H1 (cell line): ENCODE measurements at regions not wholly inside any gene's neighbourhood (a gene's known extent, or its start where the extent isn't known, plus 50 kb on each side); places are given as distances from the start of the nearest gene placed in this dataset.

Experiments used
- CTCF ChIA-PET: fragments of 300-600 bp; sonication (Branson Sonifier 250); formaldehyde crosslinking; loops from one replicate; lab custom pipeline; 2021; ENCODE audit not compliant: partially characterized antibody; lab: Charles Lee
- POLR2A ChIA-PET: fragments of 300-600 bp; sonication (Branson Sonifier 250); formaldehyde crosslinking; loops from one replicate; lab custom pipeline; 2021; ENCODE audit warnings: inconsistent platforms; ENCODE audit not compliant: partially characterized antibody; lab: Charles Lee
- DNase-seq, 2 experiments: peaks; one replicate each; pipeline versions ENCODE4 v3.0.0 to v3.0.0-alpha.2; 2010 to 2022; ENCODE audit warnings: low spot score in 2 of 2, low read depth in 1 of 2, mixed read lengths in 1 of 2
- FAIRE-seq: peaks from 2 replicates; lab custom pipeline; 2011; peaks lifted over from hg19 to GRCh38; lab: Jason Lieb, UNC
- H2AFZ ChIP-seq: 2 replicates; pipeline ENCODE4 v1.8.1; 2012; ENCODE audit warnings: low read length, inconsistent platforms
- H2AK5ac ChIP-seq: 2 replicates; pipeline ENCODE4 v1.6.1; 2013; ENCODE audit warnings: low read depth, low read length
- H2BK120ac ChIP-seq: replicated peaks from 2 replicates; pipeline ENCODE3; 2013; ENCODE audit warnings: low read depth, low read length, inconsistent platforms
- H2BK12ac ChIP-seq: 2 replicates; pipeline ENCODE4 v1.6.1; 2013; ENCODE audit warnings: low read depth, low read length
- H2BK15ac ChIP-seq: 2 replicates; pipeline ENCODE4 v1.6.1; 2013; ENCODE audit warnings: low read length
- H2BK20ac ChIP-seq: 2 replicates; pipeline ENCODE4 v1.6.1; 2013; ENCODE audit warnings: low read length
- H2BK5ac ChIP-seq: 2 replicates; pipeline ENCODE4 v1.6.1; 2013; ENCODE audit warnings: low read depth, low read length
- H3K14ac ChIP-seq: 2 replicates; pipeline ENCODE4 v1.6.1; 2013; ENCODE audit warnings: inconsistent platforms; ENCODE audit not compliant: insufficient read length
- H3K18ac ChIP-seq: 2 replicates; pipeline ENCODE4 v1.6.1; 2013; ENCODE audit warnings: low read length; ENCODE audit errors: extremely low read depth
- H3K23ac ChIP-seq: 2 replicates; pipeline ENCODE4 v1.6.1; 2013; ENCODE audit warnings: inconsistent platforms; ENCODE audit not compliant: insufficient read length
- H3K23me2 ChIP-seq: 2 replicates; pipeline ENCODE4 v1.6.1; 2013; ENCODE audit warnings: low read depth, low read length
- H3K27ac ChIP-seq: 2 replicates; pipeline ENCODE4 v1.6.1; 2011; ENCODE audit warnings: low read depth, low read length, inconsistent platforms
- H3K27me3 ChIP-seq, 4 experiments: replicated peaks in 1 of 4; 1 replicate in 1 of 4; 2 replicates in 3 of 4; pipeline versions ENCODE4 v1.6.1 to v1.8.1; 2011 to 2013; ENCODE audit warnings: low read length in 3 of 4, mild to moderate bottlenecking in 3 of 4, inconsistent platforms in 2 of 4, mixed read lengths in 2 of 4, moderate library complexity in 1 of 4; ENCODE audit not compliant: control insufficient read depth in 3 of 4, insufficient read depth in 3 of 4; ENCODE audit errors: extremely low read depth in 1 of 4
- H3K36me3 ChIP-seq, 4 experiments: 2 replicates each; pipeline versions ENCODE4 v1.6.1 to v1.8.1; 2011 to 2013; ENCODE audit warnings: mild to moderate bottlenecking in 4 of 4, low read length in 3 of 4, moderate library complexity in 2 of 4, control low read depth in 1 of 4, inconsistent platforms in 1 of 4; ENCODE audit not compliant: insufficient read depth in 4 of 4, control insufficient read depth in 2 of 4
- H3K4ac ChIP-seq: replicated peaks from 2 replicates; pipeline ENCODE3; 2013; ENCODE audit warnings: low read length, low read depth, mixed read lengths, inconsistent platforms; ENCODE audit not compliant: insufficient read length
- H3K4me1 ChIP-seq, 4 experiments: replicated peaks in 1 of 4; 1 replicate in 1 of 4; 2 replicates in 3 of 4; pipeline versions ENCODE4 v1.6.1 to v1.8.1; 2011 to 2013; ENCODE audit warnings: low read length in 3 of 4, inconsistent platforms in 2 of 4, mixed read lengths in 1 of 4; ENCODE audit not compliant: insufficient read depth in 4 of 4, control insufficient read depth in 3 of 4
- H3K4me2 ChIP-seq, 2 experiments: 2 replicates each; pipeline versions ENCODE4 v1.6.1 to v1.8.1; 2011 to 2013; ENCODE audit warnings: low read depth in 2 of 2, low read length in 2 of 2, control low read depth in 1 of 2, inconsistent platforms in 1 of 2, mild to moderate bottlenecking in 1 of 2; ENCODE audit not compliant: insufficient read depth in 1 of 2
- H3K4me3 ChIP-seq, 4 experiments: fragments of 200-600, 300-600 bp in 1 of 4; sonication (generic), shearing (Covaris generic), sonication (Bioruptor Twin) in 1 of 4; 2 replicates each; pipeline versions ENCODE4 v1.5.1 to v1.8.1; 2011 to 2016; ENCODE audit warnings: low read length in 4 of 4, low read depth in 3 of 4, control low read depth in 2 of 4, inconsistent platforms in 2 of 4, mild to moderate bottlenecking in 2 of 4, mixed read lengths in 1 of 4, moderate library complexity in 1 of 4; ENCODE audit not compliant: insufficient read depth in 2 of 4; ENCODE audit errors: extremely low read depth in 1 of 4
- H3K56ac ChIP-seq: replicated peaks from 2 replicates; pipeline ENCODE3; 2013; ENCODE audit warnings: low read depth, mild to moderate bottlenecking, mixed read lengths, low read length, inconsistent platforms; ENCODE audit not compliant: insufficient read length
- H3K79me1 ChIP-seq: 2 replicates; pipeline ENCODE4 v1.6.1; 2013; ENCODE audit warnings: low read depth, low read length, control low read depth
- H3K79me2 ChIP-seq, 2 experiments: 2 replicates each; pipeline versions ENCODE4 v1.6.1 to v1.8.1; 2012 to 2013; ENCODE audit warnings: low read length in 2 of 2, mild to moderate bottlenecking in 2 of 2, inconsistent platforms in 1 of 2; ENCODE audit not compliant: insufficient read depth in 2 of 2, control insufficient read depth in 1 of 2
- H3K9ac ChIP-seq, 4 experiments: replicated peaks in 1 of 4; 1 replicate in 1 of 4; 2 replicates in 3 of 4; pipeline versions ENCODE4 v1.6.1 to v1.8.1; 2011 to 2013; ENCODE audit warnings: low read depth in 3 of 4, low read length in 3 of 4, control low read depth in 2 of 4, mild to moderate bottlenecking in 2 of 4, moderate library complexity in 2 of 4, inconsistent platforms in 1 of 4; ENCODE audit errors: extremely low read depth in 1 of 4
- H3K9me3 ChIP-seq, 2 experiments: 2 replicates each; pipeline versions ENCODE4 v1.6.1 to v1.8.1; 2012 to 2013; ENCODE audit warnings: mild to moderate bottlenecking in 2 of 2, moderate library complexity in 2 of 2, control low read depth in 1 of 2, inconsistent platforms in 1 of 2, low read depth in 1 of 2, low read length in 1 of 2, mixed read lengths in 1 of 2; ENCODE audit not compliant: insufficient read depth in 2 of 2
- H4K20me1 ChIP-seq, 2 experiments: replicated peaks in 1 of 2; 2 replicates each; pipeline versions ENCODE3 to v1.8.1; 2011 to 2013; ENCODE audit warnings: inconsistent platforms in 2 of 2, low read length in 2 of 2, mild to moderate bottlenecking in 1 of 2; ENCODE audit not compliant: insufficient read depth in 2 of 2, control insufficient read depth in 1 of 2
- H4K5ac ChIP-seq: 2 replicates; pipeline ENCODE4 v1.6.1; 2013; ENCODE audit warnings: low read length, low read depth, mixed read lengths, inconsistent platforms; ENCODE audit not compliant: insufficient read length
- H4K8ac ChIP-seq: 2 replicates; pipeline ENCODE4 v1.8.0; 2013; ENCODE audit warnings: mild to moderate bottlenecking, moderate library complexity, low read length, inconsistent platforms; ENCODE audit not compliant: insufficient read depth; ENCODE audit errors: extremely low read depth
- H4K91ac ChIP-seq: replicated peaks from 2 replicates; pipeline ENCODE3; 2013; ENCODE audit warnings: low read length, mixed read lengths, inconsistent platforms; ENCODE audit not compliant: insufficient read length
- CEBPB ChIP-seq: IDR thresholded peaks from 2 replicates; pipeline ENCODE4 v1.6.1; 2012; ENCODE audit warnings: low read depth, low read length
- E2F6 ChIP-seq: IDR thresholded peaks from 2 replicates; pipeline ENCODE4 v1.6.1; 2012; ENCODE audit warnings: inconsistent platforms
- FOSL1 ChIP-seq: IDR thresholded peaks from 2 replicates; pipeline ENCODE4 v1.6.1; 2011; ENCODE audit warnings: mild to moderate bottlenecking, low read depth, low read length, moderate library complexity; ENCODE audit not compliant: insufficient read depth
- GABPA ChIP-seq: IDR thresholded peaks from 2 replicates; pipeline ENCODE4 v1.6.1; 2011; ENCODE audit warnings: mild to moderate bottlenecking, low read length, moderate library complexity, borderline replicate concordance; ENCODE audit not compliant: insufficient read depth
- JUN ChIP-seq: IDR thresholded peaks from 2 replicates; pipeline ENCODE4 v1.6.1; 2011; ENCODE audit warnings: low read depth, mild to moderate bottlenecking, improper control_type of control experiment, low read length
- RAD21 ChIP-seq, 2 experiments: IDR thresholded peaks in 1 of 2; conservative IDR thresholded peaks in 1 of 2; 2 replicates each; pipeline ENCODE4 v1.6.1; 2011; ENCODE audit warnings: low read depth in 2 of 2, low read length in 2 of 2, improper control_type of control experiment in 1 of 2, inconsistent platforms in 1 of 2, mild to moderate bottlenecking in 1 of 2, moderate library complexity in 1 of 2
- RFX5 ChIP-seq: IDR thresholded peaks from 2 replicates; pipeline ENCODE4 v1.6.1; 2011; ENCODE audit warnings: low read depth, low read length, improper control_type of control experiment, borderline replicate concordance
- SAP30 ChIP-seq: fragments of 300-600 bp; sonication (generic); IDR thresholded peaks from 2 replicates; pipeline ENCODE4 v1.7.1; 2012; ENCODE audit warnings: low read length, moderate library complexity, mild to moderate bottlenecking, inconsistent platforms; ENCODE audit not compliant: insufficient read depth, insufficient replicate concordance
- SIN3A ChIP-seq, 2 experiments: IDR thresholded peaks in 1 of 2; conservative IDR thresholded peaks in 1 of 2; 2 replicates each; pipeline ENCODE4 v1.6.1; 2011 to 2012; ENCODE audit warnings: low read length in 2 of 2, improper control_type of control experiment in 1 of 2, low read depth in 1 of 2, mild to moderate bottlenecking in 1 of 2
- USF2 ChIP-seq: IDR thresholded peaks from 2 replicates; pipeline ENCODE4 v1.6.1; 2011; ENCODE audit warnings: low read length, improper control_type of control experiment
- ZNF274 ChIP-seq: IDR thresholded peaks from 2 replicates; pipeline ENCODE4 v1.7.0; 2012; ENCODE audit warnings: low read length, borderline replicate concordance; ENCODE audit errors: extremely low read depth
- WGBS, 2 experiments: shearing (Covaris generic) in 1 of 2; methylation state at CpG; one replicate each; pipeline versions ENCODE4 v1.1.6 to v1.1.7; 2013 to 2015; ENCODE audit warnings: low lambda C conversion rate in 2 of 2, mixed read lengths in 2 of 2, inconsistent platforms in 1 of 2, low coverage in 1 of 2, missing lambda C conversion rate in 1 of 2; ENCODE audit not compliant: insufficient replicate concordance in 2 of 2, insufficient coverage in 1 of 2, insufficient read length in 1 of 2; ENCODE audit errors: extremely low coverage in 1 of 2, missing lambda C conversion rate in 1 of 2; 5-methylcytosine and 5-hydroxymethylcytosine counted together

DNA sequence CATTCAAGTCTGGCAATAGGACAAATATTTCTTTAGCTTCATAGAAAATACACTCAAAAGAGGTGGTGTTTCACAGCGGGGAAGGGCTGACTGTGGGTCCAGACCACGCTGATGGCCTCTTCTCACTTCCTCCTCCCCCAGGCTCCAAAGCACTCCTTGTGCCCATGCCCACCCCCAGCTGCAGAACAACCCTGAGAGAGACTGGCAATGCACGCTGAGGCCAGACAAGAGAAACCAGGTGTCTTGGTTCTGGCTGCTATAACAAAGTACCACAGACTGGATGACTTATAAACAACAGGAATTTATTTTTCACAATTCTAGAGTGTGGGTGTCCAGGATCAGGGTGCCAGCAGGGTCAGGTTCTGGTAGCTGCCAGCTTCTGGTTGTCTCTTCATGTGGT lies 386.1 kb downstream of the FBXW7 start:
- H3K23ac ChIP-seq: no peak overlapping the region
- WGBS, 2 experiments: 89% methylated on average over 3 of the region's 3 CpGs; no CpG with 5 or more reads in 1 of the 2 experiments
- TF ChIP-seq E2F6 (no peak), FOSL1 (no peak), JUN (no peak), RAD21 (IDR thresholded peaks at IDR 0.05 in 1 of 2, conservative IDR thresholded peaks at IDR 0.05 in 1 of 2; ENCODE audit: low read depth in 2 of 2, low read length in 2 of 2) (no peak), RFX5 (no peak), SAP30 (no peak), USF2 (no peak), SIN3A (conservative IDR thresholded peaks at IDR 0.05 in 1 of 2, IDR thresholded peaks at IDR 0.05 in 1 of 2; ENCODE audit: low read depth in 1 of 2, low read length in 2 of 2) (no peak), GABPA (no peak), ZNF274 (no peak), CEBPB (no peak)

More for the DNA sequence above, 386.1 kb downstream of the FBXW7 start:
- Histone ChIP-seq H2BK12ac (no peak overlapping the region), H2AK5ac (no peak overlapping the region), H4K8ac (no peak overlapping the region), H4K91ac (no peak overlapping the region), H2AFZ (no peak overlapping the region), H3K4me3 (no peak overlapping the region), H3K23me2 (no peaks in the 10 kb centered on the region), H3K27ac (no peak overlapping the region), H3K18ac (no peak overlapping the region), H3K14ac (no peak overlapping the region), H3K9me3 (peaks cover 22 to 23% of the 10 kb centered on the region in 2 experiments), H3K56ac (no peak overlapping the region), H3K4me2 (no peak overlapping the region), H3K27me3 (no peaks in the 10 kb centered on the region), H2BK15ac (no peak overlapping the region), H2BK20ac (no peak overlapping the region), H3K36me3 (peaks cover 0 to 2% (median 0%) of the 10 kb centered on the region in 4 experiments; a peak in 1 of 8 replicates), H3K9ac (no peak overlapping the region), H3K4ac (no peak overlapping the region), H4K20me1 (no peaks in the 10 kb centered on the region), H2BK120ac (no peak overlapping the region), H2BK5ac (no peak overlapping the region), H3K79me1 (no peaks in the 10 kb centered on the region), H3K4me1 (no peaks in the 10 kb centered on the region), H4K5ac (no peak overlapping the region), H3K79me2 (no peaks in the 10 kb centered on the region)
- DNase-seq: no peak
- ChIA-PET CTCF (no interaction called here), POLR2A (interaction anchor here (1.4 kb wide), 1 partner anchor 16 kb away, joined by 3 read pairs; no protein-coding TSS in a partner anchor)
- FAIRE-seq: no peak
